ENCODE measurements at regions not wholly inside any gene's neighbourhood (a gene's known extent, or its start where the extent isn't known, plus 50 kb on each side); places are given as distances from the start of the nearest gene placed in this dataset.
"Not testable (repeated sequence)": the region's sequence is repeated elsewhere in the genome, so short reads cannot be mapped to it uniquely, and the experiment has no call there.

DNA sequence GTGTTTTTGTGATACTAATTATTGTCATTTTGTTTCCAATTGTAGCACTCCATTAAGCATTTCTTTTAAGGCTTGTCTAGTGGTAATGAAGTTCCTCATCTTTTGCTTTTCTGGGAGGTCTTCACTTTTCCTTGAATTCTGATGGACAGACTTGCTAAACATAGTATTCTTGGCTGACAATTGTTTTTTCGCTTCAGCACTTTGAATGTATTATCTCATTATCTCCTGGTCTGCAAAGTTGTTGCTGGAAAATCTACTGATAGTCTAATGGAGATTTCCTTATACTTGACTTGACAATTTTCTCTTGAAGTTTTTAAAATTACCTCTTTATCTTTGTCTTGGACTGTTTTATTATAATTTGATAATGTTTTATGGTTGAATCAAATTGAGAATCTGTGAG, 147.5 kb downstream of the FAM174A start:
- Histone ChIP-seq H3K9me3 (peaks cover 0 to 50% (median 18%) of the 10 kb centered on the region in 11 donors), H3K36me3 (no peaks in the 10 kb centered on the region), H3K27ac (no peak overlapping the region), H3K4me3 (no peak overlapping the region), H3K27me3 (no peaks in the 10 kb centered on the region), H3K4me1 (no peaks in the 10 kb centered on the region)
- TF ChIP-seq CTCF (IDR thresholded peaks at IDR 0.05): no peak
- WGBS, 2 donors: 93 to 96% methylated on average over 1 of the region's 1 CpG
- no peak for ATAC-seq
- no peak for DNase-seq
- intact Hi-C loops (cut with DNase I): no loop called here

GRCh38 chr5:100683881-100684280, 148.7 kb downstream of the FAM174A start:
- ATAC-seq (no peak), DNase-seq (no peak)
- TF ChIP-seq CTCF (IDR thresholded peaks at IDR 0.05): no peak
- H3K27ac ChIP-seq: no peak overlapping the region
- H3K4me3 ChIP-seq: no peak overlapping the region
- no peaks in the 10 kb centered on the region for H3K36me3 ChIP-seq
- intact Hi-C loops (cut with DNase I): no loop called here
- WGBS, 2 donors: 79 to 97% methylated on average over 3 of the region's 3 CpGs
- peaks cover 0 to 46% (median 18%) of the 10 kb centered on the region in 11 donors for H3K9me3 ChIP-seq
- no peaks in the 10 kb centered on the region for H3K4me1 ChIP-seq
- no peaks in the 10 kb centered on the region for H3K27me3 ChIP-seq

- H3K27me3 ChIP-seq; DNase-seq; H3K36me3 ChIP-seq; H3K4me3 ChIP-seq; intact Hi-C loops (cut with DNase I); ATAC-seq; H3K27ac ChIP-seq; H3K4me1 ChIP-seq: not testable (repeated sequence)
- peaks cover 0 to 34% (median 18%) of the 10 kb centered on the region in 11 donors for H3K9me3 ChIP-seq
- WGBS, 2 donors: 92 to 100% methylated on average over 2 of the region's 2 CpGs
Measured at GRCh38 chr5:100685122-100685521, 149.9 kb downstream of the FAM174A start.

DNA sequence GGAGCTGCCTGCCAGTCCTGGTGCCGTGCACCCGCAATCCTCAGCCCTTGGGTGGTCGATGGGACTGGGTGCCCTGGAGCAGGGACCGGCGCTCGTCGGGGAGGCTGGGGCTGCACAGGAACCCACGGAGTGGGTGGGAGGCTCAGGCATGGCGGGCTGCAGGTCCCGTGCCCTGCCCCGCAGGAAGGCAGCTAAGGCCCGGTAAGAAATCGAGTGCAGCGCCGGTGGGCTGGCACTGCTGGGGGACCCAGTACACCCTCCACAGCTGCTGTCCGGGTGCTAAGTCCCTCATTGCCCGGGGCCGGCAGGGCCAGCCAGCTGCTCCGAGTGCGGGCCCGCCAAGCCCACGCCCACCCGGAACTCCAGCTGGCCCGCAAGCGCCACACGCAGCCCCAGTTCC, 153.7 kb downstream of the FAM174A start:
- intact Hi-C loops (cut with DNase I); H3K27me3 ChIP-seq; H3K9me3 ChIP-seq; H3K27ac ChIP-seq; DNase-seq; H3K4me1 ChIP-seq; H3K36me3 ChIP-seq; H3K4me3 ChIP-seq; ATAC-seq: not testable (repeated sequence)
- WGBS, 2 donors: 89 to 97% methylated on average over 22 to 26 of the region's 26 CpGs

DNA sequence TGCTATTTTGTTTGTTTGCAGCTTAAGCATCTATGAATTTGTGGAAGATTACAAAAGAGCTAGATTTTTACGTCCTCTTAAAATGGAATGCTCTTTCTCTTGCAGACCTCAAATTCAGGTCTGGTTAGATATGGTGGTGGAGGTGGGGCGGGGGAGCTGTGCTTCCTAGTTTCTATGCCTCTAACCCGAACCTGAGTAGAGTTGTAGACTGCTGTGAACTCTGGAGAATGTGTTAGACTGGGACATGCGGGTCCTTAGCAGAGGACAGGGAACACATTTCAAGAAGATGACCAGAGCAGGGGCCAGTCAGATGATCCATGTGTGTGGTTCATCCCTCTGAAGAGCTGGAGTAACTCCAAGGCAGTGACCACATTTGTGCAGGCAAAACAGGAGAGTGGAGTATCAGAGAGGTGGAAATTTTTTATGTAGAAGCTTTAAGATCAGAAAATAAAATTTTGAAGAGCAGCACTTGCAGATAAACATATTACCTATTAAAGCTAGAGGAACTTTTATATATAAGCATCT, 154.9 kb downstream of the FAM174A start:
- Histone ChIP-seq H3K9me3 (no peaks in the 10 kb centered on the region), H3K27me3 (no peaks in the 10 kb centered on the region), H3K4me3 (no peak overlapping the region), H3K4me1 (no peaks in the 10 kb centered on the region), H3K36me3 (no peaks in the 10 kb centered on the region), H3K27ac (no peak overlapping the region)
- intact Hi-C loops (cut with DNase I): no loop called here
- ATAC-seq (no peak), DNase-seq (no peak)
- 88 to 89% methylated on average over 4 of the region's 4 CpGs for WGBS, 2 donors
- TF ChIP-seq CTCF (IDR thresholded peaks at IDR 0.05): no peak
